GM12874 (cell line): ENCODE measurements at regions not wholly inside any gene's neighbourhood (a gene's known extent, or its start where the extent isn't known, plus 50 kb on each side); places are given as distances from the start of the nearest gene placed in this dataset.

Experiments used
- CTCF ChIP-seq: IDR thresholded peaks from 2 replicates; pipeline ENCODE4 v1.5.1; 2011; ENCODE audit warnings: low read depth, mild to moderate bottlenecking, control low read depth, low read length, moderate library complexity; ENCODE audit not compliant: insufficient read depth

GRCh38 chr20:4465855-4466545, 216.9 kb upstream of the ADRA1D start:
- TF ChIP-seq CTCF: no peak

GRCh38 chr20:4465212-4465611, 216.1 kb upstream of the ADRA1D start:
- no peak for TF ChIP-seq CTCF

GRCh38 chr20:4459081-4459480, 210.0 kb upstream of the ADRA1D start:
- TF ChIP-seq CTCF: no peak

DNA sequence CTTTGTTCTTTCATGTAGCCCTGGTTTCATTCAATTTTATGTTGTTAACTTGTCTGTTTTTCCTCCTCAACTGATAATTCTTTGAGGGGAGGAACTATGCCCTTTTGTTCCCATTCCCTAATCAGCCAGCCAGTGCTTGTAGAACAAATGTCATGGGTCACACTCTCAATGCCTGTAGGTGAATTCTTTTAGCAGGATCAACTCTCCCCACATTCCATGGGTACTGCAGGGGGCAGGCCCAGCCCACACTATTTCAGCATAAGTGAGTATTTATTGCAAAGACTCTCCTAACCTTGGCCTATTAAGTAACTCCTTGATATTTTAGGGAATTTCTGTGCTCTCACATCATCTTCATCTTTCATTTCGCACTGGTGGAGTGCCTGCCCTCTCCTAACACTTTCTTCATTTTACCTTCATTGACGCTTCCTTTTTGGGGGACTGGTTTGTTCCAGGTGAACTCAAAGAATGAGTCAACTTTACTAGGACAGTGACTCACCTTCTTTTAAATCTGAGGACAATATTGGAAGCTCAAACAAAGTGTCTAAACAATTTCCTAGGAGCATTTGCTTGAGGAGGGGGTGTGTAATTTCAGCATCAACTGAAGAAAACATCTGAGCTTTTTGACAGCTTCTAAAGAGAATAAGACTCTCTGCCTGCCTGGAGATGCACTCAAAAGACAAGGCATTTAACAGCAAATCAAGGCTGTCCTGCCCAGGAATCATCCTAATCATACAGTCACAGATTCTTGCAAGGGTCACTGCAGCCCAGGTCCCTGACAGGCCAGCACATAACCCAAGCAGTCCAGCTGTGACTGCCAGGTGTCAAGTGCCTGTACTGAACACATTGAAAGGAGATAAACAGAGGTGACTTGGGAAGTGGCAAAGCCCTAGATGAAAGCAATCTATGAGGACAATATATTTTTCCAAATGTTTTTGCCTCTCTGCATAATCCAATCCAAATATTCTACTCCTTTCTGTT, 208.8 kb upstream of the ADRA1D start:
- TF ChIP-seq CTCF: no peak

GRCh38 chr20:4455996-4456395, 206.9 kb upstream of the ADRA1D start:
- no peak for TF ChIP-seq CTCF

DNA sequence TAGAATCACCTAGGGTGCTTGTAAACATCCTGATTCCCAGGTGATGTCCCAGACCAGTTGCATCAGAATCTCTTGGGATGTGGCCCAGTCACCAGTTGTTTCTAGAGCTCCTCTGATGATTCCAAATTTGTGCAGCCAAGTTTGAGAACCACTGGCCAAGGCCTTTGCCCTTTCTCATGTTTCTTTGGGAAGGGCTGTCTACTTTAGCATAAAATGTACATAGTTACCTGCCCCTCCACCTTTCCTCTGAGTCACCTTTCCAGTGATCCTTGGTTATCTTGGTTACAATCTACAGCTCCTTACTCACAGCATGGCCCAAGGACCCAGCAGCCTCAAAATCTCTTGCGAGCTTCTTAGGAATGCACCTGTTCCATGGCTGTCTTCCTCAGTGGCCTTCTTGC, 206.2 kb upstream of the ADRA1D start:
- TF ChIP-seq CTCF: no peak

GRCh38 chr20:4454111-4454510, 205.0 kb upstream of the ADRA1D start:
- no peak for TF ChIP-seq CTCF
